Fibroblast of mammary gland (primary cell): ENCODE measurements at regions not wholly inside any gene's neighbourhood (a gene's known extent, or its start where the extent isn't known, plus 50 kb on each side); places are given as distances from the start of the nearest gene placed in this dataset.
"Not testable (repeated sequence)": the region's sequence is repeated elsewhere in the genome, so short reads cannot be mapped to it uniquely, and the experiment has no call there.

Source experiments
- DNase-seq: peaks from one replicate; pipeline ENCODE4 v3.0.0-alpha.2; 2010; ENCODE audit warnings: low read depth
- H3K4me3 ChIP-seq: 2 replicates; pipeline ENCODE4 v1.5.1; 2011; ENCODE audit warnings: low read depth, mild to moderate bottlenecking, low read length, moderate library complexity; ENCODE audit not compliant: control insufficient read depth
- CTCF ChIP-seq: conservative IDR thresholded peaks from 2 replicates; pipeline ENCODE4 v1.5.1; 2011; ENCODE audit warnings: low read depth, low read length, inconsistent platforms; ENCODE audit not compliant: control insufficient read depth, insufficient read depth

- H3K4me3 ChIP-seq: no peak overlapping the region
- no peak for TF ChIP-seq CTCF
- no peak for DNase-seq
Observed at GRCh38 chr5:148880197-148880596, 53.8 kb downstream of the ADRB2 start.

DNA sequence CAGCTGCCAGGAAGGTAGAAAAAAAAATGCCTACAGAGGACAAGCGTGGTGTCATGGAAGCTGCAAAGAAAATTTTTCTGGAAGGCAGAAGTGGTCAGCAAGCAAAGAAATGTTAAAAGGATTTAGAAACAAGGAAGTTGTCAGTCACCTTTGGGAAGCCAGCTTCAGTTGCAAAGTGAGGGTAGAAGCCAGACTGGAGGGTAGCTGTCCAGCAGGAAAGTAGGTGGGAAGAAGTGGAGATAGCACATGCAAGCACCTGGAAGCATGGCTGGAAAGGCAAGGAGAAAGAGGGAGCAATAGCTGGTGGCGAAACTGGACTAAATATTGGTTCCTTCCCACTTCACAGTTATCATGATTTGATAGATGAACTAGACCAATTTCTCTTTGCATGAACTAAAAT, 54.3 kb downstream of the ADRB2 start:
- DNase-seq: no peak
- TF ChIP-seq CTCF: no peak
- H3K4me3 ChIP-seq: no peak overlapping the region

DNA sequence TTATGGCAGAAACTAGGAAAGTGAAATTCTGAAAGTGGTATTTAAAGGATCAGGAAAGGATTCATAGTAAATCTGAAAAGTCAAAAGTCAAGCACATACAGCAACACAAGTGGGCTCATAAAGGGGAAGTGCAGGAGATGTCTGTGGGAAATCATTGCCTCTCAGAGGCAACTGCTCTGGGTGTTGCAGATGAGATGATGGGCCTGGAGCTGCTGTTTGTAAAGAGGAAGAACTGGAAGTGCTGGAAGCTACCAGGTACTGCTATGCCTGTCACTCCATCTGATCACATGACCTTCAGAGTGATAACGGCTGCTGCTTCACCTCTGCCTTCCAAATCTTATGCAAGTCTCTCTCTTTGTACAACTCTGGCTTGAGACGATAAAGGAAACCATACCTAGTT, 55.9 kb downstream of the ADRB2 start:
- no peak for TF ChIP-seq CTCF
- DNase-seq: no peak
- no peak overlapping the region for H3K4me3 ChIP-seq

DNA sequence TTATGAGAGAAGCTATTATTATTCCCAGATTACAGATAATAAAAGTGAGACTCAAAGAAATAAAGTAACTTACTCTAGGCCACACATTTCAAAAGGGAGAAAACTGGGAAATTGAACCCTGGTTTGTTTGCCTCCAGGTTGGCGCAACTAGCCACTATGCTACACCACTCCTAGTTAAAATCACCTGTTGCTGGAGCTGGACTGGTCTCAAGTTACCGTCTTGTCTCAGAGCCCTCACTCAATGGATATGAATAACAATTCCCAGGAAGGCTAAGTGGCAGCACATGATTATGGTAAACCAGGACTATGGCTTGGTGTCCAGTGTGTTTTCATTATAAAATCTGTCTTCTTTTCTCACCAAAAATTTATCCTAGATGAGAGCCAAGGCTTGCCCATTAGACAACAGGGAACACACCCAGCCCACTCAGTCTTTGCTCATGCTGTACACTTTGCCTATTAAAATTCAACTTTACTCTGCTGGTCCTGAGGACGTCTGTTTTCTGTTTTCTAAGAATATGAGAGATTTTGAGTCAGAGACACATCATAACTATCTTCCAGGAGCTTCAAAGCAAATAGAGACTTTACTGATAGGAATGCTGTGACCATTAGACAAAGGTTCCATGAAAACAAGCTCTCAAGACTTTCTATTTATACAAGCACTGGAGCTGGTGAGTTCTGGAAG, 58.1 kb downstream of the ADRB2 start:
- no peak overlapping the region for H3K4me3 ChIP-seq
- TF ChIP-seq CTCF: no peak
- DNase-seq: peak; percentile 14

GRCh38 chr5:148887123-148887881, 60.9 kb downstream of the ADRB2 start:
- TF ChIP-seq CTCF: no peak

DNA sequence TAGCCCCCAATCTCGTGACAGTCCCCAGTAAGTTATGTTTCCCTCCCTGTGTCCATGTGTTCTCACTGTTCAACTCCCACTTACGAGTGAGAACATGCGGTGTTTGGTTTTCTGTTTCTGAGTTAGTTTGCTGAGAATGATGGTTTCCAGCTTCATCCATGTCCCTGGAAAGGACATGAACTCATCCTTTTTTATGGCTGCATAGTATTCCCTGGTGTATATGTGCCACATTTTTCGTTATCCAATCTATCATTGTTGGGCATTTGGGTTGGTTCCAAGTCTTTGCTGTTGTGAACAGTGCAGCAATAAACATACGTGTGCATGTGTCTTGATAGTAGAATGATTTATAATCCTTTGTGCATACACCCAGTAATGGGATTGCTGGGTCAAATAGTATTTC, 63.5 kb downstream of the ADRB2 start:
- not testable (repeated sequence) for DNase-seq, H3K4me3 ChIP-seq

More at GRCh38 chr5:148887123-148887881, 60.9 kb downstream of the ADRB2 start:
- DNase-seq: no peak
- H3K4me3 ChIP-seq: no peak overlapping the region

GRCh38 chr5:148895441-148895840, 69.0 kb downstream of the ADRB2 start:
- H3K4me3 ChIP-seq, DNase-seq: not testable (repeated sequence)
